Right forelimb (tissue), 1 donor: ENCODE measurements at regions not wholly inside any gene's neighbourhood (a gene's known extent, or its start where the extent isn't known, plus 50 kb on each side); places are given as distances from the start of the nearest gene placed in this dataset.
A peak's percentile ranks its signal among the peaks of the same experiment; 100 is the strongest.
"Not testable (repeated sequence)": the region's sequence is repeated elsewhere in the genome, so short reads cannot be mapped to it uniquely, and the experiment has no call there.

ENCODE experiments used
- DNase-seq: peaks from one replicate; pipeline ENCODE4 v3.0.0-alpha.2; 2018

- no peak for DNase-seq
Observed at GRCh38 chr2:14994721-14995120, 362.2 kb downstream of the LRATD1 start.

DNA sequence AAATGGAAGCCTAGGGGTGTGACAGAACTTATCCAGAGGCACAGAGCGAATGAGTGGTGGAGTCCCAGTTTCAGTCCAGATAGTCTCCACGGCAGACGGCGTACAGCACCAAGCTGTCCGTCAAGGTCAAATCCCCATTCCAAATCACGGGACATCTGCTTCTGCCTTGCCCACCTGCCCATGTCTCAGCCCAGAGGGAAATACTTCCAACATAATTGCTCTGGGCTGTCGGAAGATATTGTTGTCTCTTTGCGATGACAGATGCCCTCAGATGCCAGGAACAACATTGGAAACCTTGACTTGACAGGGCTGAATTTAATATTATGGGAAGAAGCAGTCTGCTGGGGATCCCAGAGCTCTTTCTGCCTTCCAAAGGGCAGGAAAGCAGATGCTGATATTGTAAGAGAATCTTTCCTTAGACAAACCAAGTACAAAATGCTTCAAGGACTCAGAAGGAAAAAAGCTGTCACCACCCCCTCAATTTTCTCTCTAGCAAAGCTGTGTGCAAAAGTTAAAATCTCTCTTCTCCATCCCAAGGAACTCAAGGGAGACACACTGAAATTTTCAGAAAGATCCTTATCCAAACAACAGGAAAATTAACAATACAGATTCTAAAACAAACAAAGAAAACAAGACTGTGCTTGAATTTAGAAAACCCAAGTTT is 364.0 kb downstream of the LRATD1 start:
- no peak for DNase-seq

GRCh38 chr2:14998546-14998945 is 366.0 kb downstream of the LRATD1 start:
- no peak for DNase-seq

- no peak for DNase-seq
Observed at GRCh38 chr2:14999114-14999661, 366.7 kb downstream of the LRATD1 start.

- DNase-seq = not testable (repeated sequence)
Observed at GRCh38 chr2:15002519-15002918, 370.0 kb downstream of the LRATD1 start.

GRCh38 chr2:15006667-15007066 is 374.1 kb downstream of the LRATD1 start:
- DNase-seq = no peak

GRCh38 chr2:15009681-15010080 is 377.2 kb downstream of the LRATD1 start:
- DNase-seq = no peak

- DNase-seq = no peak
Observed at GRCh38 chr2:15010346-15010745, 377.8 kb downstream of the LRATD1 start.

DNA sequence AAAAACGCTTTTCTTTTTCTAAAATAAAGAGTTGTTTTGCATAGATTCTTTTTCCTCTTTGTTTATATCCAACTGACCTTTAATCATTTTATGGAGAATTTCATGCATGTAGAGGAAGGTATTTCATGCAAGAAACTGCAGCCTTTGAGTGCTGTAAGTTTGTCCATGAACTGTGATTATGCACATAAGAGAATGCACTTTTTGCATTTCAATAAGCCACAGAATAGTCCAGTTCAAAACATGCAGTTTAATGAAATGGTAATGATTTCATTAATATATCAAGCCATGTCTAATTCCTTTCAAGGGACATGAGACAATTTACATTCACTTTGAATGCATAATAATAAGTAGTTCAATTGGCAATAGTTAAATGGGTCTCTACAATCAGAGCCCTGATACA is 386.3 kb downstream of the LRATD1 start:
- DNase-seq = no peak

GRCh38 chr2:15023221-15023620 is 390.7 kb downstream of the LRATD1 start:
- DNase-seq = no peak

DNA sequence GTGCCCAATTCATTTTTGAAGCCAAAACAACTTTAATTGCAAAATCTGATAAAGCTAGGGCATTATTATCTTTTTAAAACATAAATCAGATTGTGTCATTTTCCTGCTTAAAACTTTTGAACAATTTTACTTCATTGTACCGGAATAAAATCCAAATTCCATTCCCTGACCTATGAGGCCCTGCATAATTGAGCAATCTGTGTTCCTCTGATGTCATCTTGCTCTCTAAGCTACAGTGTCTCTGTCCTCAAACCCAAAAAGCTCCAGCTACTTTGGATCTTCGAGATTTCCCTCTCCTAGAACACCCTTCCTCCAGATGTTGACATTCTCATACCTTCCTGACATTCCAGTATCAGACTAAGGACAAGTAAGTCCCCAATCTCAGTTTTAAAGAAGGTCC is 395.9 kb downstream of the LRATD1 start:
- DNase-seq = no peak

- DNase-seq = no peak
Observed at GRCh38 chr2:15031745-15032240, 399.3 kb downstream of the LRATD1 start.

DNA sequence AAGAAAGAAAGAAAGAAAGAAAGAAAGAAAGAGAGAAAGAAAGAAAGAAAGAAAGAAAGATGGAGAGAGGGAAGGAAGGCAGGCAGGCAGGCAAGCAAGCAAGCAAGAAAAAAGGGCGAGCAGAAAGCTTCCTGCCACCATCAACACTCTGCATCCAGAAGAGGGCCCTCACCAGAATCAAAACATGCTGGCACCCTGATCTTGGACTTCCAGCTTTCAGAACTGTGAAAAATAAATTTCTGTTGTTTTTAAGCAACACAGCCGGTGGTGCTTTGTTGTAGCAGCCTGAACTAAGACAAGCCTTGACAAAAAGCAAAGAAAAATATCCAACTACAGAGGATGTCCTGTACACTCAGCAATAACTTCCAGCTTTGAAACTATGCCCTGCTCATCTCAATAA is 401.7 kb downstream of the LRATD1 start:
- no peak for DNase-seq

- DNase-seq = no peak
Observed at GRCh38 chr2:15034860-15035259, 402.3 kb downstream of the LRATD1 start.

- DNase-seq = no peak
Observed at GRCh38 chr2:15038366-15039364, 406.1 kb downstream of the LRATD1 start.

DNA sequence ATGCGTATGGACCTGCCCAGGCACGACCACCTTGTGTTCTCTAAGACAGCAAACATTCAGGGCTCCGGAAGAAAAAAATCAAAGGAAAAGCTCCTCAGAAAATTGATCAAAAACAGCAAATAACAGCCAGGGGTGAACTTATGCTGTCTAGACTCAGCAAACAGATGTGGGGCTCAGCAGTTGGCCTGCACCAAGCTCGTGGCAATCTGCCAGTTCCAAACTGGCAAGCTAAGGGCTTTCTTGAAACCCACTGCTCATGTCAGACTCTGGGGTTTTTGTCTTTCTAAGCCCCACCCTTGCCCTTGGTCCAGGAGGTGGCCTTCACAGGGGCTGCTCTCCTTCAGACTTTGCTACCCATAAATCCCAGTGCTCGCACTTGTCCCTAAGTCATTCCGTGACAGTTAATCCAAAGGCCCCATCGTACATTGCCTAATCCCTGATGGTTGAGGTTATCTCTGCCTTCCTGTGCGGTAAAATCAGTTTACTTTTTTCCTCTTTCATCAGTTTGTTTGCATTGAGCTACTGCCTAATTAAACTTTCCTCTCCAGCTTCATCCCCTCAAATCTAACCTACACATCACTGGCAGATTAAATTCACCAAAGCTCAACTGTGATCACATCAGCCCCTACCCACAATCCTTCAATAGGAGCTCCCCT is 408.0 kb downstream of the LRATD1 start:
- no peak for DNase-seq

GRCh38 chr2:15041429-15041837 is 408.9 kb downstream of the LRATD1 start:
- peak; percentile 63 for DNase-seq

DNA sequence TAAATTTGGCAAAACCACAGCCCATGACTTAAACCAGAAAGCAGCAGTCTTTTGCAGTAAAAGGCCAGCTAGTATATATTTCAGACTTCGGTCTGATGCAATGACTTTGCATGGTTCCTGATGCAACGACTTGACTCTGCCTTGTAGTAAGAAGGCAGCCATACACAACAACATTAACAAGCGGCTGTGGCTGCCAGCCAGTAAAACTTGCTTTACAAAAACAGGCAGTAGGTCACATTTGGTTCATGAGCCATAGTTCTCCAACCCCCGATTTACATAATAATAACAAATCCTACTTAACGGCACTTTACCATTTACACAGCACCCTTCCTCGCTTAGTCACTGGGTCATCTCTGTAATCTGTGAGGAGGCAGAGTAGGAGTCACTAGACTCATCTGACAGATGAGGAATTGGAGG is 410.3 kb downstream of the LRATD1 start:
- DNase-seq = no peak

- DNase-seq = no peak
Observed at GRCh38 chr2:15043336-15044058, 411.0 kb downstream of the LRATD1 start.

GRCh38 chr2:15045054-15045453 is 412.5 kb downstream of the LRATD1 start:
- DNase-seq = no peak

DNA sequence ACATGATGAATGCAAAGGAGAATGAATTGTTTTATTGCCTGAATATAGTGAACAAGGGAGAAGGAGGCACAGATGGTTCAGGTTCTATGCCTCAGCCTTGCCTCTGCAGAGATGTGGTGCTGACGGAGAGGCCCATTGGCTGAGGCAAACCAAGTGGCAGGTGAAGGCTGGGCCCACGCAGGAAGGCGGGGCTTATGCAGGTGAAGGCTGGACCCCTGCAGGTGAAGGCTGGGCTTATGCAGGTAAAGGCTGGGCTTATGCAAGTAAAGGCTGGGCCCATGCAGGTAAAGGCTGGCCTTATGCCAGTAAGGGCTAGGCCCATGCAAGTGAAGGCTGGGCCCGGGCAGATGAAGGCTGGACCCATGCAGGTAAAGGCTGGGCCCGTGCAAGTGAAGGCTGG is 414.7 kb downstream of the LRATD1 start:
- no peak for DNase-seq

- no peak for DNase-seq
Observed at GRCh38 chr2:15048000-15048399, 415.5 kb downstream of the LRATD1 start.
